ENCODE measurements at regions not wholly inside any gene's neighbourhood (a gene's known extent, or its start where the extent isn't known, plus 50 kb on each side); places are given as distances from the start of the nearest gene placed in this dataset.

- TF ChIP-seq CTCF (IDR thresholded peaks at IDR 0.05; ENCODE audit: insufficient read depth, low read length) = no peak
- no peak overlapping the region for H3K4me3 ChIP-seq (ENCODE audit: low read depth, low read length)
- peak; percentile 30 for DNase-seq (ENCODE audit: low read depth)
These were observed 276.1 kb downstream of the BCL2 start for GRCh38 chr18:63043516-63043915.

DNA sequence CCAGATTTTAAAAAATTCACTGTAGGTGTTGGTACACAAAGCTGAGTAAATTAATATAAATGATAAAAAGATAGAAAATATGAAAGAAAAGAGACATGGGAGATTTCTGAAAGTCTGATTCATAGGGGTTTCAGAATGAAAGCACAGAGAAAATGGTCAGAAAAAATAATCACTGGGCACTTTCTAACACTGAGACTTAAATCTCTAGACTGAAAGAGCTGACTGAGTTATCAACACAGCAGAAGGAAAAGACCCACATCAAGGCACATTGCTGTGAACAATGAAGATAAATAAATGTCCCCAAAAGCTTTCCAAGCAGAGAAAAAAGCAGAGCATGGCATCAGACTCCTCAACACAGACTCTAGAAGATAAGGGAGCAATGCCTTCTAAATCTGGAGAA lies 277.2 kb downstream of the BCL2 start:
- no peak for TF ChIP-seq CTCF (IDR thresholded peaks at IDR 0.05; ENCODE audit: insufficient read depth, low read length)
- H3K4me3 ChIP-seq (ENCODE audit: low read depth, low read length) = no peak overlapping the region
- DNase-seq (ENCODE audit: low read depth) = no peak

DNA sequence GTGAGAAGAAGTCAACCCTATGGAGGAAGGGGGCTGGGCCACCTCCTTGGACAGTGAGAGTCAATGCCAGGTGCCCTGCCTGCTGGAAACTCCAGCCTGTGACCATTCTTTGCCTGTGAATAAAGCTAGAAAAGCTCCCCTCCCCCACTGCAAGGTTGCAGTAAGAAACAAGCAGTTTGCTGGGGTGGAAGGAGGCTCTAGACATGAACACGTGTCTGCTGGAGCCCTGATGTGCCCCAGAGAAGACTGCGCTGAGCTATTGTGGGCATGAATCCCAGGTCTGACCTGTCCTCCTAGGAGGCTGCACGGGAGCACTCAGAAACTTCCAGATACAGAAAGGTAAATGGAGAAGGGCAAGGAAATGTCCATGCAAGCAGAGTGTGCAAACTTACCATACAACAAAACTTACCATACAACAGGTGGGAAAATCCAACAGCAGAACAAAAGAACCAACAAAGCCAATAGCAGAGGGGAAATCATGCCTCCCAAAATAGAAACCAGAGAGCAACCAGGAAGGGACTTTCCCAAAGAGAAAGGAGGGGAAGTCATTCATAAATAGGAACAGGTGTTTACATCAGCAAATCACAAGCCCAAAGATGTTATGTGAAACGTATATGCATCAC lies 278.7 kb downstream of the BCL2 start:
- no peak for DNase-seq (ENCODE audit: low read depth)
- H3K4me3 ChIP-seq (ENCODE audit: low read depth, low read length) = no peak overlapping the region
- TF ChIP-seq CTCF (IDR thresholded peaks at IDR 0.05; ENCODE audit: insufficient read depth, low read length) = no peak

DNA sequence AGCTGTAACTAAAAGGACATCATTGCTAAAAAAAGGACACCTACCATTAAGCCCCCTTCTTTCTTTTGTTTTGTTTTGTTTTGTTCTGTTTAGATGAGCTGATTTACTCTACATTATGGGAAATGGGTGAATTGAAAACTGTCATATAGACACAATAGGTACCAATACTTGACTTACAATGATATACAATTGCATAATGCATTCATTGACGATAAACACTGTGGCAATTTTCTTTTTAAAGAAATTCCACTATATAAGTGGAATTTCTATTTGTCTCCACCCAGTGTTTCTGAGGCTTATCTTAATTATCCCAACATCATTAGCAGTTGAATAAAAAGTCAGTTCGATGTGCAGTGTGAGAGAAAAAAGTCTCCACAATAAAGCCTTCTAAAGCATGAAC lies 282.1 kb downstream of the BCL2 start:
- no peak overlapping the region for H3K4me3 ChIP-seq (ENCODE audit: low read depth, low read length)
- no peak for TF ChIP-seq CTCF (IDR thresholded peaks at IDR 0.05; ENCODE audit: insufficient read depth, low read length)
- DNase-seq (ENCODE audit: low read depth) = no peak

GRCh38 chr18:63031375-63031774 lies 288.2 kb downstream of the BCL2 start:
- no peak overlapping the region for H3K4me3 ChIP-seq (ENCODE audit: low read depth, low read length)
- no peak for DNase-seq (ENCODE audit: low read depth)
- no peak for TF ChIP-seq CTCF (IDR thresholded peaks at IDR 0.05; ENCODE audit: insufficient read depth, low read length)
